ENCODE measurements at regions not wholly inside any gene's neighbourhood (a gene's known extent, or its start where the extent isn't known, plus 50 kb on each side); places are given as distances from the start of the nearest gene placed in this dataset.

DNA sequence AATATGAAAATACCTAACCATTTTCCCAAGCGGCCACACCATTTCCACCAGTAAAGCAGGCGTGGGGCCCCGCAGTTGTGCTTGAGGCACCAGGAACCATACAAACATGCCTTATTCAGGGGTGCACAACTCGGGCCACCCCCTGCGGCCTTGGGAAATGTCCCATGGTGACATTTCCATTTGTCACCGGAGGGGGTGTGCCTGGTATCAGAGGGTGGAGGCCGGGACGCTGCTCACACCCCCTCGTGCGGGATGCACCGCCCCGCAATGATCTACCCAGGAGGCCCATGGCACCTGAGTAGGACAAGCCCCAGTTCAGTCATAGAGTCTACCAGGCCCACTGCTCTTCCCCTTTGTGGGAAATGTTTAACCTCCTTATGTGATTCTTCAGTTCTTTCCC lies 218.8 kb downstream of the TEX29 start:
- DNase-seq (ENCODE audit: low read depth), result no peak

DNA sequence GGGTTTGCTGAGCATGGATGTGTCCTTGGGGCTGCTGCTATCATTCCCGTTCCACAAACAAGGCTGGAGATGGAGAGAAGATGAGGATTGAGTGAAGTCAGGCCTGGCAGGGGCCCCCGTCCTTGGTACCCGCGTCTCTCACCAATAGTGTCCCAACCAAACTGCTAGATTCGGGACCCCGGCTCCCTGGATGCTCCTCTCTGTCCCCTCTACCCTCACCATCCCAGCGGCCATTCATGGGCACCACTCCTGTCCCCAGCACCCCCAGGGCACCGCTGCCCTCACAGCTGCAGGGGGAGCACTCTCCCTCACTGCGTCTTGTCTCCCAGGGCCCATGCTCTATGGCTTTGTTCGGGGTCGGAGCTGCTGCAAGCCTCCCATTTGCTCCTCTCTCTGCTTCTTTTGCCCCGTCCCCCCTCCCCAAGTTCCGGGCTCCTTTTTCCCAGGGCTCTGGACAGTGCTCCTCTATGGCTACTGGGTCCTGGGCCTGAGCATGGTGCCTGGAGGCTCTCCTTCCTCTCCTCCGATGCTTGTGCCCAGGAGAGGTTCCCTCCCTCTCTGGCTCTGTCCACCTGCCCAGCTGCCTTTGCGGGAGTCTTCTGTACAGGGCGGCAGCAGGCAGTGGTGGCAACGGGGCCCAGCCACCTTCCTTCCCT lies 219.5 kb downstream of the TEX29 start:
- DNase-seq (ENCODE audit: low read depth), result no peak

DNA sequence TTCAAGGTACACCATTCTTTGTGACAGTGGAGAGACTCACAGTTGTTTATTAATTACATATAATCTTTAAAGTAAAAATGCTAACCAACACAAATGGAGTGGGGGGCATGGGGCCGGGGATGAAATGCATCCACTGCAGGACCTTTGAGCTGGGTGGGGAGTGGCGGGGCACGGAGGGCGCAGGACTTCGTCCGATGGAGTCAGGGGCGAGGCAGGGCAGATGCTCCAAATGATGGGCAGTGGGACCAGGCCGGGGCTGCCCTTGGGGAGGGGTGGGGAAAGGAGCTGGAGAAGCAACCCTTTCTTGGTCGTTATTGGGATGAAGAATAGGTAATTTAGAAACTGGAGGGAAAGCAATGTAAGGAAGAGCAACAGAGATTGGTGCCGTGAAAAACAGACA lies 220.0 kb downstream of the TEX29 start:
- no peak for DNase-seq (ENCODE audit: low read depth)

DNA sequence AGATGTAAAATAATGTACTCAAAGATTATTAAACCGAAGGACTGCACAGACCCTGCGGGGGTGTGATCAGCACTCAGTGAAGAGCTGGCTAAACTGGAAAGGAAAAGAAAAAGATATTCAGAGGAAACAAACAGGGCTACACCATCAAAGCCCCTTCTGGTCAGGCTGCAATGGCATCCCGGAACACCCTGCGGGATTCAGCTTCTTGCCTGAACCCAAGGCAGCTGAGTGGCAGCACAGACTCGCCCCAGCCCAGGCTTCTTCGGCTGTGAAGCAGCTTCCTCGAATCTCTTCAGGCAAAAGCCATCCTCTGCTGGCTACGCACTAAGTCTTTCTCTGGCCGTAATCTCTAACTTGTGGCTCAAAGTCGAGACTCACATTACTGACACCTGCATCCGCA lies 220.9 kb downstream of the TEX29 start:
- DNase-seq (ENCODE audit: low read depth), result no peak

DNA sequence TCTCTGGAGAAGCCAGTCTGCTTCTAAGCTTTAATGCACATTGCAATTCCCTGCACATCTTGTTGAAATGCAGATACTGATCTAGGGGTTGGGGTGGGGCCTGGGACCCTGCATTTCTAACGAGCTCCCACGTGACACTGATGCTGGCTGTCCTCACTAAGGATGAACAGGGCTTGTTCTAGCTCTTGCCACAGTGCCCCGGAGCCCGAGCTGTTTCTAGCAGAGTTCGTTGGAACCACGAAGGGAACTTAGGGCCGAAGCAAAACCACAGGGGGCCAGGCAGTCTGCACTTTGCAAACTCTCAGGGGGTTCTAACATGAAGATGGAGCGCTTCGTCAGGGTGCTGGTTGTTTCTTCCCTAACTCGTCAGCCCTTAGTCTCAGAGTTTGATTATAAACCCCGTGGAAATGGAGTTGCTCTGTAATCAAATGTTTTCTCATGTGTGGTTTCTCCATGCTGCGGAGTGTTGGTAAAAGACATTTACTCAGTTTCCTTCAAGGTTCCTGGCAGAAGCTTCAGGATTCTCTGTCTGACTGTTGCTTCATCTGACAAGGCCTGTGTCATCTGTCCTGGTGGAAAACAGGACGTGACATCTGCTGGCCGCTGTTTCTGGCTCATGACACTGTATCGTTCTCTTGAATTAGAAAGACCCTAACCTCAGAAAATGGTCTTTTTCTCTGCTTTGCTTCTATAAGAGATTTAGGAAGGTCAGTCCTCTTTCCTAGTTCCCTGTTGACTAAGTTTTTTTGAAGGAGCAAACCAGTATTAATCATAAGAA lies 221.5 kb downstream of the TEX29 start:
- no peak for DNase-seq (ENCODE audit: low read depth)

DNA sequence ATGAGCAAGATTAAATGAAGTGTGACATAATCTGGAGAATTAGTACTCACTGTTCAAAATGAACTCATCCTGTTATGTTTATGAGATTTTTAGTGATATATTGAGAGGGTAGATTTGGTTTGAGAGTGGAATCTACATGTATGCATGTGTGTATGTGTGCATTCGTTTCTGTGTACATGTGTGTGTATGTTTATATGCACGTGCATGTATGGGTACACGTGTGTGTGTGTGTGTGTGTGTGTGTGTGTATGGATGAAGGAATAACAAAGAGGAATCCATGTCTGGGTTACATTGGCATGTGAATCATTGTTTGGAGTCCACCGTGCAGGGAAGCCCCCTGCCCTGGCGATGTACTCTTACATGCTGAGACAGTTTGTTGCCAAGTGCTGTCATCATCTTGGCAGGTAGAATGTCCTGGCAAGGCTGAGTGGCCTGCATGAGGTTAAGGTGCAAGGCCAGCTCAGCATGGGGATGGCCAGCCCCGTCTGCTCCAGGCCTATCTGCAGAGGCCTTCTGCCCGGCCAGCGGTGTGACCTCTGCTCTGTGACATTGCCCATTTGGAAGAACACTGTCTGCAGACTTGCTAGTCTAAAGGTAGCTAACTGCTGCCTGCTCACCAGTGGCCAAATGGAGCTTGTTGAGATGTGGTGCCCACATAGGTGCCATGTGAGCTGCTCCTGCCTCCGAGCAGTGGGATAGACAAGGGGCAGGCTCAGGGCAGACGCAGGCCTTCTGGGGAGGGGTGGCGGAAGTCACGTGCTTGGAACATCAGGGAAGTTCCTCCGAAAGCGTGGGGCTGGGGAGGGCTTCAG lies 222.3 kb downstream of the TEX29 start:
- no peak for DNase-seq (ENCODE audit: low read depth)

DNA sequence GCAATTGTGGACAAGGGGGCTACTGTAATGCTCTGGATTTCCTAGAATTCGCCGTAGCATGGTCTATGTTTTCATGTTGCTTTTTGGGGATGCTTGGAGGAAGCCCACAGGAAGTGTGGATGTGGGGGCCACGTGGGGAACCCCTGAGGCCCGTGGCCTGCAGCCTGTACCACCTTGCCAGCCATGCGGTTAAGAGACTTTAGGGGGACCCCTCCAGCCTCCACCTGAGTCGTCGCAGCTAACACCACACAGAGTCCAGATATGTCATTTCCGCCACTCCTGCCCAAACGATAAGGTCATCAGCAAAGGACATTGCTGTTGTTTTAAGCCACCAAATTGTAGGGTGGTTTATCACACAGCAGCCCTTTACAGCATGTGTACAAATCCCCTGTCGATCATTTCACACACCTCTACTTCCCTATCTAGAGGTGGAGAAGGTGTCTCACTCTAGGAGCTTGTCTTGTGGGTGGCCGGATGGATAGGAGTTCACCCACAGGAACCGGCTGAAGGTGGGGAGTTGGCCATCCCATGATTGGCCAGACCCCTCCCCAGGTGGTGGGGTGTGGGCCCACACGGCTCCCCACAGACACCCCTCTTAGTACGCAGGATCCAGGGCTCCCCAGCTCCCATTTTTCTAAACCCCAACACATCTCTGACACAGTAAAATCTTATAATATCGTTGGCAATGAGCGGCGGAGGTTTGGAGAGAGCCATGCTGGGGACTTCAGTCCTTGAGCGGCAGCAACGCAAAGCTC lies 226.7 kb downstream of the TEX29 start:
- DNase-seq (ENCODE audit: low read depth), result no peak

DNA sequence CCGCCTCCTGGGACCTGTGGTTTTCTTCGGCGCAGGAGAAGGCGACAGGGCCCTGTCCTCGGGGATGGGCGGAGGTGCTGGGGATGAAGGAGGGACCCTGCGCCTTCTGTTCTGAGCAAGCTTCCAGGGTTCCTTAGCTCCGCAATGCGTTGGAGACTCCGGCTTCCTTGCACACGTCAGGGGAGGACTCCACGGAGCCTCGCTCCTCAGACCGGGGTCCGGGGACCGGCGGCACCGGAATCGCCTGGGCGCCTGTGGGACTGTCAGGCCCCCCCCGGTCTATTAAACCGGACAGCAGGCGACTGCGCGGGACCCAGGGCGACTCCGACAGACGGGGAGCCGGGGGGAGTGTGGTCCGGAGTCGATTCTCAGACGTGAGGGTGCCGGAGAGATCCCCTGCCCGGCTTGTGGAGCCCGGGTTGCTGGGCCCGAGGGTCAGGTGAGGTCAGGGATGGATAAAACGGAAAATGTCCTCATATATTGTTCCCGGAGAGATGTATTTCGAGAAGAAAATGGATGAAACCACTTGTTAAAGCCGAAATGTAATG lies 227.4 kb downstream of the TEX29 start:
- no peak for DNase-seq (ENCODE audit: low read depth)

DNA sequence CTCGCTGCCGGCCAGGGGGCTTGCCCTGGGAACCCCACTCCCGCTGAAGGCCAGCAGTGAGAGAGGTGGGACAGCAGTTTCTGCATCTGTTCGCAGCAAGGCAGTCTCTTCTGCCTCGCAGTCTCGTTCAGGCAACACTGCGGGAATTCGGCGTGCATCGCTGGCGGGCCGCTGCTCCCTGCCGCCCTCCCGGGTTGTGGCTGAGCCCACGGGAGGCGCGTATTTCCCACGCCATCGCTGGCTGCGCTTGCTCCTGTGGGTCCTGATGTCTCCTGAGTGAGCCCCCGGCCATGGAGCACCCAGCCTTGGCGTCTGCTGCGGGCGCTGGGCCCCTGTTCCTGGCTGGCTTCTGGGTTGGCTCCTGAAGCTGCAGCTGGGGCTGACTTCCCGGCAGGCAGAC lies 227.9 kb downstream of the TEX29 start:
- DNase-seq (ENCODE audit: low read depth), result no peak

DNA sequence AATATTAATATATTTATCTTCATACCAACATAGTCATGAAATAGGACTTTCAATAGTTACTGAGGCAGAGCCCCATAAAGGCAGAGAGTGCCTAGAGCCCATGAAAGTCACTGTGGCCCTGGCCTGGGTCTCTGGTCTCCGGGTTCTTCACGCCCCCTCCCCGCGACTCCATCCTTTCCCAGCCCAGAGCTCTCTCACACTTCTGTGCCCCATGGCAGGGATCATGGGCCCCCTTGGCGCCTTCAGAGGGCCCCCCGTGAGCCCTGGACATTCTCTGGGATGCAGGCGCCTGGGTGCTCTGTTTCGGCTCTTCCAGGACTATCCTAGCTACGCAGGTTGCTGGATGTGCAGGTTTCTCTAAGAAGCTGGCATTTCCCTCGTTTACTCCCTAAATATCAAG lies 228.4 kb downstream of the TEX29 start:
- no peak for DNase-seq (ENCODE audit: low read depth)

DNA sequence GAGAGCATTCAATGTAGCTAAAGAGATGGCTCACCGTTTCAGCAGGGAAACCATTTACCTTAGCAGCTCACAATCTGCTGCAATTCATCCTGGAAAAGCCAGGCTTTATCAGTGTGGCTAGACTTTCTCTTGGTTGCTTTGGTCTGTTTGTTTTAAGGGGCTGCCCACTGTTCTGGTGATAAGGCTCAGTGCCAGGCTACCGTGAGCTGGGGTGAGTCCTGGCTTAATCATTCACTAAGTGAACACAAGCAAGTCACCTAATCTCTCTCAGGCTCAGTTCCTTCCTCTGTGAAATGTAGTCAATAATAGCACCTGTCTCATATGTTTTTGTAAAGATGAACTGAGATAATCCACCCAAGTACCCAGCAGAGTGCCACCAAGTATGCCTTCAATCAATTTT lies 229.0 kb downstream of the TEX29 start:
- DNase-seq (ENCODE audit: low read depth), result no peak

DNA sequence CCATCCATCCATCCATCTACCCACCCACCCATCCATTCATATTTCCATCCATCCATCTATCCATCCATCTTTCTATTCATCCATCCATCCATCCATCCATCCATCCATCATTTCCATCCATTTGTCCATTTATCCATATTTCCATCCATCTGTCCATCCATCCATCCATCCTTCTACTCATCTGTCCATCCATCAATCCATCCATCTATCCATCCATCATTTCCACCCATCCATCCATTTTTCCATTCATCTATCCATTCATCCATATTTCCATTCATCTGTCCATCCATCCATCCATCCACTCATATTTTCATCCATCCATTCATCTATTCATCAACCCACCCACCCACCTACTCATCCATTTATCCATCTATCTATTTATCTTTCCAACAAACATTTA lies 229.6 kb downstream of the TEX29 start:
- DNase-seq (ENCODE audit: low read depth), result no peak

DNA sequence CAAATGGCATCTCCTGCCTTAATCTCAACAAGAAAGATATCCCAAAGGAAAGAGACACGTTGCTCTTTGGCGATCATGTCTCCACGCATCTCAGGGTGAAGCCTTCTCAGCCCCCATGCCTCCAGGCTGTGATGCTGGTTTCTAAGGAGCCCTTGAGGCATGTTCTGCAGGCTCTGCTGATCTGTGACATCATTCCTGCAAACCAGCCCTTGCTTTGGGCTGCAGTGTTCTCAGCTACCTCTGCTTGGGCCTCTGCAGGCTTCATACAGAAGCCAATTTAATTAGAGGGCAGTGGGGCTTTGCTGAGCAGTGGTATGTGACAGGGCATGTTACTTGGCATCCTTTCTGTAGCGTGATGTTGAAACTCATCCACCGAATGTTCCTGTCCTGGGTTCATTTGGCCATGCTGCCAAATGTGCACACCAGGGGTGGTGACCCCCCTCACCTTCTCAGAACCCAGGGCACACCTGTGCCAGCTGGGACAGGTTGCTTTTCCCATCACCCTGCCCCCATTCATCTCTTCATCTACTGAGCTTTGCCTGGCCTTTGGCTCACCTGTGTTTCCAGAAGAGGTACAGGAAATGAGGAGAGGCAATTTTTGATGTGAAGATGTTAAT lies 230.9 kb downstream of the TEX29 start:
- DNase-seq (ENCODE audit: low read depth), result no peak

DNA sequence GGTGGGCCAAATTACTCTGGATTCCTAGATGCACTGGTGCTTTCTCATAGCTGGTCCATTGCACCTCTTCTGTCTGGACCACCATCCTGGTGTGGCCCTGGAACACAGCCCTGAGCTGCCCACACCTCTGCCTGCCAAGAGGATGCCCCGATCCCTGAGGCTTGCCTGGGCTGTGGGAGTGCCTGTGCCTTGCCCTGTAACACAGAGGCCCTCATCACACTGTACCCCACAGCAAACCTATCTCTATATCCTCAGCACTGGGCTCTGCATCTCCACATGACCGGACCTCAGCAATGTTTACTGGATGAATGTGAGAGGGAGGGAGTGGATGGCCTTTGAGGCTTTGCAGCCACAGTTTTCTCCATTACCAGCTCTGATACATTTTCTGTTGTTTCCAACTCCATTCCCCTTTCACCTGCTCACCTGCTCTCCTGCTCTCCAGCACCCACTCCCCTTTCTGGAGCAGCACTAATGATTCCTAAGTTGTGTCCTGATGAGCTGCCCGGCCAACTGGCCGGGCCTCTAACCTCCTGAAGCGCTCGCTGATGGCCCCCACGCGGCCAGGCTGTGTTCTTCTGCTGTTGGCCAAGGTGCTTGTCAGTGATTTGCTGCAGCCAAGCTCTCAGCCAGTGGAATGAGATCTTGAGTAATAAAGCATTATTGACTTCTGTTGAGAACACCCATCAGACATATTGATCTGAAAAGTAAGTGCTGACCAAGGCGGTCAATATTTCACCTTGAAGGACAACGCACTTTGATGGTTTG lies 232.6 kb downstream of the TEX29 start:
- no peak for DNase-seq (ENCODE audit: low read depth)

DNA sequence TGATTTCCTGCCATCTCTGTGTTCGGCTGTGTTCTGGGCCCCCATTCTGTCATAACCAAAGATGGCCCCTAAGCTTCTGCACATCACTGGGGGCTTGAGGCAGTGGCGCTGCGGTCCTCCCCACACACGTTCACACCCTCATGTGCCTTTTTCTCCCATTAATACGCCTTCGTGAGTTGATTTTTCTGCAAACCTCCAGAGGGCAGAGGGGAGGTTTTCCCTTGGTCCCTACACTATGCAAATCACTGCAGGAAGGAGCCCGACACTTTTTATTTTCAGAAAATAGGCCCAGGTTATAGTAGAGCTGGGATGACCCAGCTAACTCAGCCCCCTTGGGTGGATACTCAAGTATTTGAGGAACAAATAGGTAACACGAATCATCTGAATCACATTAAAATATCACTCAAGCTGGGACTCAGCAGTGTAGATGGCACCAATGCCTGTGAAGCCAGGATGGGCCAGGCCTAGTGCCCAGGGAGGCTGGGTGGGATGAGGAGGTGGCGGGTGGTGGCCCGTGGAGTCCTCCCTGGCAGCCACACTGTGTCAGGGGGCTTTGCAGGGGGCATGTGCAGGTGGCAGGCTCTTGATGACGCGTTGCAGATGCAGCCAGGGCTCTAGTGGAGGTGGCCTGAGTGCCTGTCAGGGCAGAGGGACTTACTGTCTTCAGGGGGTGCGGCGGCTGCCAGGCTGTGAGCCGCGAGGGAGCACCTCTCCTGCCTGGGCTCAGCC lies 234.3 kb downstream of the TEX29 start:
- DNase-seq (ENCODE audit: low read depth), result no peak

DNA sequence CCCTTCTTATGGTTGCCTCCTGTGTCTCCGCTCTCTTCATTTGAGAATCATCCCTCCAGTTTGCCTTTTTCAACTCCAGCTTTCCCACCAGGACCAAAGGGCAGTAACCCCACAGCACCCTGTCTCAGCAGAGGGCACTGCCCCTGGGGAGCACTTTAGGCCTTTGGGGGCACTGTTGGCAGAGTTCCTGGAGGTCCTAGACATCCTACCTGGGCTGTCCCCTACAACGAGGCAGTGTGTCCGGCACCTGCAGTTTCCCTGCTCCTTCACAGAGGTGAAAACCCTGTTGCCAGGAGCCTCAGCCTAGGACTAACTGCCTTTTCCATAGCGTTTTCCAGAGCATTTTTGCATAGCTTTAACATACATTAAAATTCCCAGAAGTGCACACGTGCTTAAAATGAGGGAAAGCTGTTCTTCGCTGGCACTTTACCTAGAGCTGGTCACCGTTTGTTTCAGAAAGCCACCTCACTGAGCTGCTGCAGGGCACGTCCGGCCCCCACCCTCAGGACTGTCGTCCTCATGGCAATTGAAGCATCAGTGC lies 234.9 kb downstream of the TEX29 start:
- DNase-seq (ENCODE audit: low read depth), result no peak

DNA sequence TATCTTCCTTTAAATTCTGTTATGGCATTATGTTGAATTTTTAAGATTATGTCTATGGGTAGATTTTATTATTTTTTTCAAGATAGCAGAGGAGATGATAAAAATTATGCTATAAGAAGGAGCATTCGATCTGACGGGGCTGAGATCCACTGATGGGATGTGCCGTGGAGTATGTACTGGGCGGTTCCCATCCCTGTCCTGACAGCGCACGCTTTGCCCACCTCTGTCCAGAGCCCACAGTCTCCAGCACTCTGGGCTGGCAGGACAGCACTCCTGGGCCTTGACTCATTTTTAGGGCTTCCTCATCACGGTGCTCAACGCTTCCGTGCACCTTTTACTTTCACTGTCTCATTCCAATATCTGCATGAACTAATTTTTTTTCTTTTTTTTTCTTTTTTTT lies 235.5 kb downstream of the TEX29 start:
- no peak for DNase-seq (ENCODE audit: low read depth)

DNA sequence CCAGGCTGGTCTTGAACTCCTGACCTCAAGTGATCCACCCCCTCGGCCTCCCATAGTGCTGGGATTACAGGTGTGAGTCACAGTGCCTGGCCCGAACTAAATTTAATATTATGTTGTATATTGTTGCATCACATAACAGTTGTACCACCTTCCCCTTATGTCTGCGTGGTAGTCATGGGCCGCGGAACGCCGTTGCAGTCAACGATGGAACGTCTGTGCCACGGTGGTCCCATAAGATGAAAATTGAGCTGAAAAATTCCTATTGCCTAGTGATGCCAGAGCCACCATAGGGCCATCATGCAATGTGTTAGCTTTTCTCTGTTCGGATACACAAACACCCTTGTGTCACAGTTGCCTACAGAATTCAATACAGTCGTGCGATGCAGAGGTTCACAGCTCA lies 236.1 kb downstream of the TEX29 start:
- DNase-seq (ENCODE audit: low read depth), result no peak

DNA sequence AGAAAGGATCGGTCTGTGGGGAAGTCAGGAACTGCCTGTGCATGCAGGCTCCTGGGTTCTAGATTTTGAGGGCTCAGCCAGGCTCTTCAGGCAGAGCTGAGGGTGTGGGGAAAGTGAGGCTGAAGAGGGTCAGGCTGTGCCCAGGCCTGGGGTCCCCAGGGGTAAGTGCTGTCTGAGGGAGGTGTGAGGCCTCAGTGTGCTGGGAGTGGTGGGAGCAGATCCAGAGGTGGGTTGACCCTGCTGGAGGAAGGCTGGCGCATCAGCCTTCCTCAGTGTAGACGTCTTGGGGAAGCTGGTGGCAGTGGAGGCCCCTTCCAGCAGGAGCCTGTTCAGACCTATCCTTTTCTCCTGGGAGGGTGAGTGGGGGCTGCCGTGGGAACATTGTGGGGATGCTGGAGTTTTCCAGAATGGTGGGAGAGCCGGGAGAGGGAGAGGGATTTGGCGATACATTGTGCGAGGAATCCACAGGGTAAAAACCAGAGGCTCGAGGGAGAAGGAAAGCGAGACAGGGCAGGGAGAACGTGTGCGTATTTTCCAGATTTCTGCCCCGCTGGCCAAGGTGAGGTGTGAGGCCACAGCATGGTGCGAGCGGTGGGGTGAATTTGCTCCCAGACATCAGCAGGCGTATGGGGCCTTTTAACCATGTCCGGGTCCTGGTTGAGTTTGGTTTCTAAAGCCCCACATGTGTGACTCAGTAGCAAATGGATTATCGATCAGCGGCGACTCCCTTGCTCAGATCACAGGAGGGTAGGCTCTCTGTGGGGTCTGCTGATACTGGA lies 237.7 kb downstream of the TEX29 start:
- DNase-seq (ENCODE audit: low read depth), result no peak

All from stimulated activated CD4-positive, alpha-beta T cell treated with anti-CD3 and anti-CD28 coated beads, Interleukin-2, amount 100 ng/mL, for 4 hours (primary cell).